SK-N-SH treated with all-trans-retinoic acid at 6 μM for 48 hours (cell line): ENCODE measurements at regions not wholly inside any gene's neighbourhood (a gene's known extent, or its start where the extent isn't known, plus 50 kb on each side); places are given as distances from the start of the nearest gene placed in this dataset.

ENCODE experiments used
- ATAC-seq: fragments of 200-7000 bp; cut with Tn5 transposase; 3 replicates; pipeline ENCODE4 v1.9.1; 2020; ENCODE audit warnings: mild to moderate bottlenecking, moderate library complexity
- ARNTL ChIP-seq: fragments of 450-650 bp; formaldehyde crosslinking; IDR thresholded peaks from 2 replicates; pipeline ENCODE4 v1.5.0; 2020; ENCODE audit warnings: low read depth, mild to moderate bottlenecking, moderate library complexity, borderline replicate concordance
- BACH2 ChIP-seq: fragments of 250-450 bp; sonication (Bioruptor Pico); IDR thresholded peaks from 2 replicates; pipeline ENCODE4 v1.9.0; 2021; ENCODE audit warnings: mild to moderate bottlenecking, borderline replicate concordance
- CSDC2 ChIP-seq: fragments of 250-450 bp; sonication (Bioruptor Pico); IDR thresholded peaks from 2 replicates; pipeline ENCODE4 v1.5.0; 2020; ENCODE audit warnings: mild to moderate bottlenecking, moderate library complexity
- ESRRG ChIP-seq: fragments of 250-450 bp; sonication (Bioruptor Pico); IDR thresholded peaks from 2 replicates; pipeline ENCODE4 v1.6.1; 2021; ENCODE audit warnings: mild to moderate bottlenecking
- GLIS3 ChIP-seq: fragments of 250-450 bp; sonication (Bioruptor Pico); IDR thresholded peaks from 2 replicates; pipeline ENCODE4 v1.5.0; 2020; ENCODE audit warnings: mild to moderate bottlenecking, moderate library complexity
- ISL1 ChIP-seq: fragments of 250-450 bp; sonication (Bioruptor Pico); IDR thresholded peaks from 2 replicates; pipeline ENCODE4 v2.1.2; 2022; ENCODE audit warnings: mild to moderate bottlenecking, moderate library complexity
- OSR1 ChIP-seq: fragments of 250-450 bp; sonication (Bioruptor Pico); IDR thresholded peaks from 2 replicates; pipeline ENCODE4 v1.8.0; 2022; ENCODE audit warnings: moderate library complexity, mild to moderate bottlenecking, inconsistent platforms
- PPARA ChIP-seq: fragments of 250-450 bp; sonication (Bioruptor Pico); IDR thresholded peaks from 2 replicates; pipeline ENCODE4 v1.5.0; 2020; ENCODE audit warnings: mild to moderate bottlenecking, borderline replicate concordance
- RARB ChIP-seq: fragments of 250-450 bp; sonication (Bioruptor Pico); IDR thresholded peaks from 2 replicates; pipeline ENCODE4 v1.8.0; 2021; ENCODE audit warnings: mild to moderate bottlenecking, moderate library complexity
- SNAI2 ChIP-seq: fragments of 250-450 bp; sonication (Bioruptor Pico); IDR thresholded peaks from 2 replicates; pipeline ENCODE4 v1.5.0; 2020; ENCODE audit warnings: mild to moderate bottlenecking, moderate library complexity
- TCF4 ChIP-seq: fragments of 250-450 bp; sonication (Bioruptor Pico); IDR thresholded peaks from 2 replicates; pipeline ENCODE4 v1.8.0; 2021; ENCODE audit warnings: mild to moderate bottlenecking, moderate library complexity, borderline replicate concordance
- TOX ChIP-seq: fragments of 250-450 bp; sonication (Bioruptor Pico); IDR thresholded peaks from 2 replicates; pipeline ENCODE4 v1.8.0; 2021; ENCODE audit warnings: mild to moderate bottlenecking, moderate library complexity, borderline replicate concordance
- ZC3H10 ChIP-seq: fragments of 250-450 bp; sonication (Bioruptor Pico); IDR thresholded peaks from 2 replicates; pipeline ENCODE4 v1.5.1; 2021; ENCODE audit warnings: mild to moderate bottlenecking, moderate library complexity
- ZFP3 ChIP-seq: fragments of 250-450 bp; sonication (Bioruptor Pico); IDR thresholded peaks from 2 replicates; pipeline ENCODE4 v1.5.0; 2020; ENCODE audit warnings: mild to moderate bottlenecking, moderate library complexity
- ZFP30 ChIP-seq: fragments of 450-650 bp; formaldehyde crosslinking; IDR thresholded peaks from 2 replicates; pipeline ENCODE4 v1.5.0; 2022; ENCODE audit warnings: mild to moderate bottlenecking, moderate library complexity
- ZNF565 ChIP-seq: fragments of 450-650 bp; formaldehyde crosslinking; conservative IDR thresholded peaks from 2 replicates; pipeline ENCODE4 v1.5.0; 2020; ENCODE audit warnings: low read depth, mild to moderate bottlenecking, moderate library complexity
- ZNF8 ChIP-seq: fragments of 450-650 bp; formaldehyde crosslinking; IDR thresholded peaks from 2 replicates; pipeline ENCODE4 v1.5.0; 2020; ENCODE audit warnings: mild to moderate bottlenecking, moderate library complexity
- TF ChIP-seq, protein P1 (sequence below): fragments of 250-450 bp; sonication (Bioruptor Pico); IDR thresholded peaks from 2 replicates; pipeline ENCODE4 v1.5.1; 2020; ENCODE audit warnings: low read depth, mild to moderate bottlenecking, moderate library complexity
- TF ChIP-seq, protein P2 (sequence below): fragments of 250-450 bp; sonication (Bioruptor Pico); IDR thresholded peaks from 2 replicates; pipeline ENCODE4 v1.8.0; 2020; ENCODE audit warnings: mild to moderate bottlenecking, moderate library complexity, borderline replicate concordance
- TF ChIP-seq, protein P3 (sequence below): fragments of 250-450 bp; sonication (Bioruptor Pico); IDR thresholded peaks from 2 replicates; pipeline ENCODE4 v1.5.1; 2021; ENCODE audit warnings: mild to moderate bottlenecking, moderate library complexity
- TF ChIP-seq, protein P4 (sequence below): fragments of 250-450 bp; sonication (Bioruptor Pico); IDR thresholded peaks from 2 replicates; pipeline ENCODE4 v1.8.0; 2021; ENCODE audit warnings: low read depth, mild to moderate bottlenecking, moderate library complexity, borderline replicate concordance
- TF ChIP-seq, protein P5 (sequence below): fragments of 250-450 bp; sonication (Bioruptor Pico); IDR thresholded peaks from 2 replicates; pipeline ENCODE4 v1.5.0; 2020; ENCODE audit warnings: mild to moderate bottlenecking, moderate library complexity

DNA sequence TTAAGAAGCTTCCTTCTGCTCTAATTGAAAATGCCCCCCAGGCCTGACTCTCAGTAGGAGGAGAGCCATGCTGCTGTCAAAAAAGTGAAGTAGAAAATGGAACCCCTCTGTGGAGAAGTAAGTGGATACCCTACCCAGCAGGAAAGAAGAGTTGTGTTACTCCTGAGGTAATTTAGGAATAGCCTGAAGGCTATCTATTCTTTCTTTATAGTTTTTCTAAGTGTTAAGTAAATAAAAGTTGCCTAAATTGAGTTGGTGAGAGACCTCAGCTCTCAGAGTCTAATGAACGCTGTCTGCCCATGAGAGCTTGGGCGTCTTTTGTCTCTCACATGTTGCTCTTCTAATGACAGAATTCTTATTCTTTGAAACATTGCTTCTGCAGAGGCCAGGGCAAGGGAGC is 116.2 kb downstream of the NSUN3 start:
- TF ChIP-seq BACH2 (CRISPR knock-in tag), result no peak
- TF ChIP-seq ZC3H10 (CRISPR knock-in tag), result no peak
- no peak for TF ChIP-seq ZNF565 (CRISPR knock-in tag)
- TF ChIP-seq ZNF8 (CRISPR knock-in tag), result no peak
- TF ChIP-seq, protein P1, sequence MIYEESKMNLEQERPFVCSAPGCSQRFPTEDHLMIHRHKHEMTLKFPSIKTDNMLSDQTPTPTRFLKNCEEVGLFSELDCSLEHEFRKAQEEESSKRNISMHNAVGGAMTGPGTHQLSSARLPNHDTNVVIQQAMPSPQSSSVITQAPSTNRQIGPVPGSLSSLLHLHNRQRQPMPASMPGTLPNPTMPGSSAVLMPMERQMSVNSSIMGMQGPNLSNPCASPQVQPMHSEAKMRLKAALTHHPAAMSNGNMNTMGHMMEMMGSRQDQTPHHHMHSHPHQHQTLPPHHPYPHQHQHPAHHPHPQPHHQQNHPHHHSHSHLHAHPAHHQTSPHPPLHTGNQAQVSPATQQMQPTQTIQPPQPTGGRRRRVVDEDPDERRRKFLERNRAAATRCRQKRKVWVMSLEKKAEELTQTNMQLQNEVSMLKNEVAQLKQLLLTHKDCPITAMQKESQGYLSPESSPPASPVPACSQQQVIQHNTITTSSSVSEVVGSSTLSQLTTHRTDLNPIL (CRISPR knock-in tag), result no peak
- TF ChIP-seq GLIS3, result no peak
- TF ChIP-seq PPARA (CRISPR knock-in tag), result no peak
- TF ChIP-seq ZFP3, result no peak
- TF ChIP-seq, protein P2, sequence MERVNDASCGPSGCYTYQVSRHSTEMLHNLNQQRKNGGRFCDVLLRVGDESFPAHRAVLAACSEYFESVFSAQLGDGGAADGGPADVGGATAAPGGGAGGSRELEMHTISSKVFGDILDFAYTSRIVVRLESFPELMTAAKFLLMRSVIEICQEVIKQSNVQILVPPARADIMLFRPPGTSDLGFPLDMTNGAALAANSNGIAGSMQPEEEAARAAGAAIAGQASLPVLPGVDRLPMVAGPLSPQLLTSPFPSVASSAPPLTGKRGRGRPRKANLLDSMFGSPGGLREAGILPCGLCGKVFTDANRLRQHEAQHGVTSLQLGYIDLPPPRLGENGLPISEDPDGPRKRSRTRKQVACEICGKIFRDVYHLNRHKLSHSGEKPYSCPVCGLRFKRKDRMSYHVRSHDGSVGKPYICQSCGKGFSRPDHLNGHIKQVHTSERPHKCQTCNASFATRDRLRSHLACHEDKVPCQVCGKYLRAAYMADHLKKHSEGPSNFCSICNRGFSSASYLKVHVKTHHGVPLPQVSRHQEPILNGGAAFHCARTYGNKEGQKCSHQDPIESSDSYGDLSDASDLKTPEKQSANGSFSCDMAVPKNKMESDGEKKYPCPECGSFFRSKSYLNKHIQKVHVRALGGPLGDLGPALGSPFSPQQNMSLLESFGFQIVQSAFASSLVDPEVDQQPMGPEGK, result no peak
- TF ChIP-seq SNAI2 (CRISPR knock-in tag), result no peak
- no peak for TF ChIP-seq TCF4 (CRISPR knock-in tag)
- TF ChIP-seq, protein P3, sequence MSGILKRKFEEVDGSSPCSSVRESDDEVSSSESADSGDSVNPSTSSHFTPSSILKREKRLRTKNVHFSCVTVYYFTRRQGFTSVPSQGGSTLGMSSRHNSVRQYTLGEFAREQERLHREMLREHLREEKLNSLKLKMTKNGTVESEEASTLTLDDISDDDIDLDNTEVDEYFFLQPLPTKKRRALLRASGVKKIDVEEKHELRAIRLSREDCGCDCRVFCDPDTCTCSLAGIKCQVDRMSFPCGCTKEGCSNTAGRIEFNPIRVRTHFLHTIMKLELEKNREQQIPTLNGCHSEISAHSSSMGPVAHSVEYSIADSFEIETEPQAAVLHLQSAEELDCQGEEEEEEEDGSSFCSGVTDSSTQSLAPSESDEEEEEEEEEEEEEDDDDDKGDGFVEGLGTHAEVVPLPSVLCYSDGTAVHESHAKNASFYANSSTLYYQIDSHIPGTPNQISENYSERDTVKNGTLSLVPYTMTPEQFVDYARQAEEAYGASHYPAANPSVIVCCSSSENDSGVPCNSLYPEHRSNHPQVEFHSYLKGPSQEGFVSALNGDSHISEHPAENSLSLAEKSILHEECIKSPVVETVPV (CRISPR knock-in tag), result no peak
- TF ChIP-seq, protein P4, sequence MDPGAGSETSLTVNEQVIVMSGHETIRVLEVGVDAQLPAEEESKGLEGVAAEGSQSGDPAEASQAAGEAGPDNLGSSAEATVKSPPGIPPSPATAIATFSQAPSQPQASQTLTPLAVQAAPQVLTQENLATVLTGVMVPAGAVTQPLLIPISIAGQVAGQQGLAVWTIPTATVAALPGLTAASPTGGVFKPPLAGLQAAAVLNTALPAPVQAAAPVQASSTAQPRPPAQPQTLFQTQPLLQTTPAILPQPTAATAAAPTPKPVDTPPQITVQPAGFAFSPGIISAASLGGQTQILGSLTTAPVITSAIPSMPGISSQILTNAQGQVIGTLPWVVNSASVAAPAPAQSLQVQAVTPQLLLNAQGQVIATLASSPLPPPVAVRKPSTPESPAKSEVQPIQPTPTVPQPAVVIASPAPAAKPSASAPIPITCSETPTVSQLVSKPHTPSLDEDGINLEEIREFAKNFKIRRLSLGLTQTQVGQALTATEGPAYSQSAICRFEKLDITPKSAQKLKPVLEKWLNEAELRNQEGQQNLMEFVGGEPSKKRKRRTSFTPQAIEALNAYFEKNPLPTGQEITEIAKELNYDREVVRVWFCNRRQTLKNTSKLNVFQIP (CRISPR knock-in tag), result no peak
- TF ChIP-seq RARB (CRISPR knock-in tag), result no peak
- no peak for TF ChIP-seq ARNTL
- no peak for TF ChIP-seq CSDC2 (CRISPR knock-in tag)
- no peak for TF ChIP-seq ZFP30
- no peak for ATAC-seq

DNA sequence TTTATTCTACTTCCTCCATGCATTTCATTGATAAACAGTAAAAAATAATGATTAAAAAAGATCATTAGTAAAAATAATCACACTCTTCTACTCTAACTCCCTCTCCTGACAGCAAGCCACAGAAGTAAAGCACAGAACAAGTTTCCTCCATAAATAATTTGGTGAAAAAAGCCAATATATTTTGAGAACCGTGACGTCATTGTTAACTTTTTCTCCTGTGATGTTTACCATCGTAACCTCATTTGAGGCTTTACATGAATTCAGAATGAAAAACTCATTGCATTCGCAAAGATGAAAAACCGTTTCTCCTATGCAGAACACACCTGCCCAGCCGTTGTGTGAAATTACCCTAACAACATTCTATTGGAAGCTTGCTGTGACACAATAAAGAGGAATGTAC is 120.7 kb downstream of the NSUN3 start:
- TF ChIP-seq ZFP3 (no peak), CSDC2 (CRISPR knock-in tag) (no peak), SNAI2 (CRISPR knock-in tag) (no peak), ARNTL (no peak), TOX (CRISPR knock-in tag) (no peak), ISL1 (CRISPR knock-in tag) (no peak), ZFP30 (no peak), RARB (CRISPR knock-in tag) (no peak), OSR1 (CRISPR knock-in tag) (no peak), ESRRG (CRISPR knock-in tag) (no peak)
- TF ChIP-seq, protein P5, sequence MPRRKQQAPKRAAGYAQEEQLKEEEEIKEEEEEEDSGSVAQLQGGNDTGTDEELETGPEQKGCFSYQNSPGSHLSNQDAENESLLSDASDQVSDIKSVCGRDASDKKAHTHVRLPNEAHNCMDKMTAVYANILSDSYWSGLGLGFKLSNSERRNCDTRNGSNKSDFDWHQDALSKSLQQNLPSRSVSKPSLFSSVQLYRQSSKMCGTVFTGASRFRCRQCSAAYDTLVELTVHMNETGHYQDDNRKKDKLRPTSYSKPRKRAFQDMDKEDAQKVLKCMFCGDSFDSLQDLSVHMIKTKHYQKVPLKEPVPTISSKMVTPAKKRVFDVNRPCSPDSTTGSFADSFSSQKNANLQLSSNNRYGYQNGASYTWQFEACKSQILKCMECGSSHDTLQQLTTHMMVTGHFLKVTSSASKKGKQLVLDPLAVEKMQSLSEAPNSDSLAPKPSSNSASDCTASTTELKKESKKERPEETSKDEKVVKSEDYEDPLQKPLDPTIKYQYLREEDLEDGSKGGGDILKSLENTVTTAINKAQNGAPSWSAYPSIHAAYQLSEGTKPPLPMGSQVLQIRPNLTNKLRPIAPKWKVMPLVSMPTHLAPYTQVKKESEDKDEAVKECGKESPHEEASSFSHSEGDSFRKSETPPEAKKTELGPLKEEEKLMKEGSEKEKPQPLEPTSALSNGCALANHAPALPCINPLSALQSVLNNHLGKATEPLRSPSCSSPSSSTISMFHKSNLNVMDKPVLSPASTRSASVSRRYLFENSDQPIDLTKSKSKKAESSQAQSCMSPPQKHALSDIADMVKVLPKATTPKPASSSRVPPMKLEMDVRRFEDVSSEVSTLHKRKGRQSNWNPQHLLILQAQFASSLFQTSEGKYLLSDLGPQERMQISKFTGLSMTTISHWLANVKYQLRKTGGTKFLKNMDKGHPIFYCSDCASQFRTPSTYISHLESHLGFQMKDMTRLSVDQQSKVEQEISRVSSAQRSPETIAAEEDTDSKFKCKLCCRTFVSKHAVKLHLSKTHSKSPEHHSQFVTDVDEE, result no peak
- TF ChIP-seq, protein P4 (CRISPR knock-in tag), result no peak
- TF ChIP-seq, protein P3 (CRISPR knock-in tag), result no peak
- TF ChIP-seq, all 23 proteins: peak for 0
- ATAC-seq, result no peak
